ENCODE measurements at regions not wholly inside any gene's neighbourhood (a gene's known extent, or its start where the extent isn't known, plus 50 kb on each side); places are given as distances from the start of the nearest gene placed in this dataset.

- no peaks in the 10 kb centered on the region for H3K27me3 ChIP-seq
- intact Hi-C loops (cut with DNase I): no loop called here
- no peaks in the 10 kb centered on the region for H3K4me1 ChIP-seq
- H3K36me3 ChIP-seq (replicated peaks in 1 of 2; ENCODE audit: insufficient read depth in 1 of 2, low read depth in 2 of 2): no peaks in the 10 kb centered on the region
- no peak overlapping the region for H3K4me3 ChIP-seq
- no peak overlapping the region for H3K27ac ChIP-seq
- TF ChIP-seq CTCF (IDR thresholded peaks at IDR 0.05): no peak
- no peak for TF ChIP-seq POLR2A (IDR thresholded peaks at IDR 0.05)
- H3K9me3 ChIP-seq: no peaks in the 10 kb centered on the region
- DNase-seq (no peak), ATAC-seq (no peak)
Measured at GRCh38 chr1:72690871-72691270, 408.5 kb upstream of the NEGR1 start.

- ATAC-seq: no peak
- WGBS, 2 donors: 33 to 35% methylated on average over 4 of the region's 4 CpGs
Measured at GRCh38 chr1:72678683-72679082, 396.3 kb upstream of the NEGR1 start.

GRCh38 chr1:72670902-72671301 is 388.6 kb upstream of the NEGR1 start:
- DNase-seq (no peak), ATAC-seq (no peak)
- Histone ChIP-seq H3K27ac (no peak overlapping the region), H3K27me3 (no peaks in the 10 kb centered on the region), H3K9me3 (no peaks in the 10 kb centered on the region), H3K4me1 (no peaks in the 10 kb centered on the region), H3K4me3 (no peak overlapping the region), H3K36me3 (replicated peaks in 1 of 2; ENCODE audit: insufficient read depth in 1 of 2, low read depth in 2 of 2) (no peaks in the 10 kb centered on the region)
- intact Hi-C loops (cut with DNase I): no loop called here
- 55 to 62% methylated on average over 2 of the region's 2 CpGs for WGBS, 2 donors
- TF ChIP-seq POLR2A (IDR thresholded peaks at IDR 0.05) (no peak), CTCF (IDR thresholded peaks at IDR 0.05) (no peak)

More at GRCh38 chr1:72678683-72679082, 396.3 kb upstream of the NEGR1 start:
- TF ChIP-seq POLR2A (IDR thresholded peaks at IDR 0.05) (no peak), CTCF (IDR thresholded peaks at IDR 0.05) (no peak)
- no peaks in the 10 kb centered on the region for H3K9me3 ChIP-seq
- H3K27ac ChIP-seq: no peak overlapping the region
- H3K27me3 ChIP-seq: no peaks in the 10 kb centered on the region
- no peak for DNase-seq
- no peak overlapping the region for H3K4me3 ChIP-seq
- H3K4me1 ChIP-seq: no peaks in the 10 kb centered on the region
- no peaks in the 10 kb centered on the region for H3K36me3 ChIP-seq (replicated peaks in 1 of 2; ENCODE audit: insufficient read depth in 1 of 2, low read depth in 2 of 2)
- intact Hi-C loops (cut with DNase I): no loop called here

- Histone ChIP-seq H3K4me1 (no peaks in the 10 kb centered on the region), H3K27ac (no peak overlapping the region), H3K36me3 (replicated peaks in 1 of 2; ENCODE audit: insufficient read depth in 1 of 2, low read depth in 2 of 2) (no peaks in the 10 kb centered on the region), H3K4me3 (no peak overlapping the region), H3K9me3 (no peaks in the 10 kb centered on the region), H3K27me3 (no peaks in the 10 kb centered on the region)
- intact Hi-C loops (cut with DNase I): no loop called here
- DNase-seq (no peak), ATAC-seq (no peak)
- no peak for TF ChIP-seq CTCF (IDR thresholded peaks at IDR 0.05)
- no peak for TF ChIP-seq POLR2A (IDR thresholded peaks at IDR 0.05)
Measured at GRCh38 chr1:72662918-72663317, 380.6 kb upstream of the NEGR1 start.

GRCh38 chr1:72650843-72651435 is 368.6 kb upstream of the NEGR1 start:
- TF ChIP-seq CTCF (IDR thresholded peaks at IDR 0.05) (no peak), POLR2A (IDR thresholded peaks at IDR 0.05) (no peak)
- H3K36me3 ChIP-seq (replicated peaks in 1 of 2; ENCODE audit: insufficient read depth in 1 of 2, low read depth in 2 of 2): no peaks in the 10 kb centered on the region
- intact Hi-C loops (cut with DNase I): no loop called here
- H3K4me1 ChIP-seq: no peaks in the 10 kb centered on the region
- ATAC-seq (no peak), DNase-seq (no peak)
- no peak overlapping the region for H3K4me3 ChIP-seq
- no peak overlapping the region for H3K27ac ChIP-seq
- H3K9me3 ChIP-seq: no peaks in the 10 kb centered on the region
- H3K27me3 ChIP-seq: no peaks in the 10 kb centered on the region
- WGBS, 2 donors: 64 to 65% methylated on average over 5 of the region's 5 CpGs

Measured in body of pancreas (tissue), 4 donors.